Upper lobe of left lung (tissue), 6 donors: ENCODE measurements at regions not wholly inside any gene's neighbourhood (a gene's known extent, or its start where the extent isn't known, plus 50 kb on each side); places are given as distances from the start of the nearest gene placed in this dataset.
A peak's percentile ranks its signal among the peaks of the same experiment; 100 is the strongest.

Experiments
- ATAC-seq, 2 donors: fragments of 200-7000 bp; cut with Tn5 transposase; one replicate each; pipeline ENCODE4 v1.9.1; 2022; ENCODE audit warnings: mild to moderate bottlenecking in 2 of 2, moderate library complexity in 2 of 2; ENCODE audit not compliant: low FRiP score in 2 of 2
- DNase-seq, 2 donors: peaks; one replicate each; pipeline ENCODE4 v3.0.0-alpha.2; 2019 to 2020
- H3K27ac ChIP-seq, 4 donors: fragments of 200-600 bp; sonication (generic); one replicate each; pipeline ENCODE4 v1.5.1; 2016 to 2019
- H3K27me3 ChIP-seq, 4 donors: fragments of 200-600 bp; sonication (generic); one replicate each; pipeline ENCODE4 v1.5.1; 2017 to 2019
- H3K36me3 ChIP-seq, 4 donors: fragments of 200-600 bp; sonication (generic); one replicate each; pipeline ENCODE4 v1.5.1; 2016 to 2019
- H3K4me1 ChIP-seq, 4 donors: fragments of 200-600 bp; sonication (generic); one replicate each; pipeline ENCODE4 v1.5.1; 2018 to 2019
- H3K4me3 ChIP-seq, 4 donors: fragments of 200-600 bp; sonication (generic); one replicate each; pipeline ENCODE4 v1.5.1; 2017 to 2019; ENCODE audit warnings: mild to moderate bottlenecking in 2 of 4, moderate library complexity in 1 of 4
- H3K9me3 ChIP-seq, 4 donors: fragments of 200-600 bp; sonication (generic); one replicate each; pipeline ENCODE4 v1.5.1; 2018 to 2019
- EP300 ChIP-seq, 4 donors: sonication (generic); formaldehyde crosslinking; IDR thresholded peaks; one replicate each; pipeline ENCODE4 v1.5.1; 2017; ENCODE audit warnings: antibody characterized with exemption in 4 of 4, control low read depth in 2 of 4
- POLR2A ChIP-seq, 4 donors: fragments of 450-650 bp; IDR thresholded peaks; one replicate each; pipeline ENCODE4 v1.5.1; 2016 to 2017; ENCODE audit warnings: antibody characterized with exemption in 4 of 4, mild to moderate bottlenecking in 2 of 4
- POLR2AphosphoS5 ChIP-seq, 2 donors: sonication (generic); formaldehyde crosslinking; IDR thresholded peaks; one replicate each; pipeline ENCODE4 v1.5.1; 2017; ENCODE audit warnings: antibody characterized with exemption in 2 of 2
- WGBS, 2 donors: methylation state at CpG; one replicate each; pipeline ENCODE4 v1.1.5; 2017 to 2018; 5-methylcytosine and 5-hydroxymethylcytosine counted together
- TF ChIP-seq, protein P1 (sequence below), 6 experiments: fragments of 450-650 bp in 4 of 6; fragments of 200-600 bp in 2 of 6; sonication (generic) in 2 of 6; IDR thresholded peaks; one replicate each; pipeline ENCODE4 v1.5.1; 2016 to 2019; ENCODE audit warnings: antibody characterized with exemption in 6 of 6
- donor health status: DM: no; HTN: no; CAD: no; lungs with moderate emphysema.
- donor health status: DM: no; HTN: yes; CAD: no; lungs with severe emphysema.

DNA sequence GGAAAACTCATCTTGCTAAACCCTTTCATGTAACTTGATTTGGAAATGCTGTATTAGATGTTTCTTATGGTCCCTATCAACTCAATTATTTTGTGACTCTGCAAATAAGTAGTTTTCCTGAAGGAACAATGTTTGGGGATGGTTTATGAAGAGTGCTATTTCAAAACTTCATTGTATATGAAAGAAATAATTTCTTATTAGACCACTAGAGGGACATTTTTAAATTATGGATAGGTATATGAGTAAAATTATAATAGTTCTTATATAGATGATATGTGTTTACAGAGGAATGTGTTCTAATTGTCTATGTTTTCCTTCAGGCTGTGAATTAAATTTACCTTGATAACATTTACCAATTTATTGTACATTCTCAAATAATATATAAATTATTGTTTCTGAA lies 509.4 kb upstream of the RAG2 start:
- DNase-seq (no peak), ATAC-seq (no peak)
- no peaks in the 10 kb centered on the region for H3K27me3 ChIP-seq
- no peaks in the 10 kb centered on the region for H3K9me3 ChIP-seq
- no peak for TF ChIP-seq POLR2AphosphoS5 (IDR thresholded peaks at IDR 0.05)
- TF ChIP-seq EP300 (IDR thresholded peaks at IDR 0.05): no peak
- TF ChIP-seq, protein P1, sequence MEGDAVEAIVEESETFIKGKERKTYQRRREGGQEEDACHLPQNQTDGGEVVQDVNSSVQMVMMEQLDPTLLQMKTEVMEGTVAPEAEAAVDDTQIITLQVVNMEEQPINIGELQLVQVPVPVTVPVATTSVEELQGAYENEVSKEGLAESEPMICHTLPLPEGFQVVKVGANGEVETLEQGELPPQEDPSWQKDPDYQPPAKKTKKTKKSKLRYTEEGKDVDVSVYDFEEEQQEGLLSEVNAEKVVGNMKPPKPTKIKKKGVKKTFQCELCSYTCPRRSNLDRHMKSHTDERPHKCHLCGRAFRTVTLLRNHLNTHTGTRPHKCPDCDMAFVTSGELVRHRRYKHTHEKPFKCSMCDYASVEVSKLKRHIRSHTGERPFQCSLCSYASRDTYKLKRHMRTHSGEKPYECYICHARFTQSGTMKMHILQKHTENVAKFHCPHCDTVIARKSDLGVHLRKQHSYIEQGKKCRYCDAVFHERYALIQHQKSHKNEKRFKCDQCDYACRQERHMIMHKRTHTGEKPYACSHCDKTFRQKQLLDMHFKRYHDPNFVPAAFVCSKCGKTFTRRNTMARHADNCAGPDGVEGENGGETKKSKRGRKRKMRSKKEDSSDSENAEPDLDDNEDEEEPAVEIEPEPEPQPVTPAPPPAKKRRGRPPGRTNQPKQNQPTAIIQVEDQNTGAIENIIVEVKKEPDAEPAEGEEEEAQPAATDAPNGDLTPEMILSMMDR (IDR thresholded peaks at IDR 0.05): no peak
- no peak for TF ChIP-seq POLR2A (IDR thresholded peaks at IDR 0.05)
- no peaks in the 10 kb centered on the region for H3K36me3 ChIP-seq
- no peak overlapping the region for H3K4me3 ChIP-seq
- H3K4me1 ChIP-seq: no peaks in the 10 kb centered on the region
- no peak overlapping the region for H3K27ac ChIP-seq

DNA sequence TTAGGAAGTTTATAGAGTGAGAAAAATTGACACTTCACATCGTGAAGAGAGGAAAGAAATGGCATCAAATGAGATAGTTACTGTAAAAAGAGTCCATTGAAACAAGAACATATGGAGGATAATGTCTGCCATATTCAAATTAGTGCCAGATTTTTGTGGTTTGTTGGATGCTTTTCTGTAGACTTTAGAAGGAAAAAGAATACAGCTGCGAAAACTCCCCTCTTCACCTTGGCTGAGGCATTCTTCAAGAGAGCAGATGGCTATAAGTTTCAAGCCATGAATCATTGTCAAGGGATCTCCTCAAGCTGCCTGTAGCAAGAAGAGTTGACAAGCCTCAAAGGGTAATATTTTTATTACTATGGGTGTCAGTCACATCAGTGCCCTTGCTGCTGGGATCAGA lies 507.4 kb upstream of the RAG2 start:
- Histone ChIP-seq H3K4me1 (no peaks in the 10 kb centered on the region), H3K4me3 (no peak overlapping the region), H3K27me3 (no peaks in the 10 kb centered on the region), H3K9me3 (no peaks in the 10 kb centered on the region), H3K27ac (no peak overlapping the region), H3K36me3 (no peaks in the 10 kb centered on the region)
- TF ChIP-seq POLR2A (IDR thresholded peaks at IDR 0.05) (no peak), EP300 (IDR thresholded peaks at IDR 0.05) (no peak), POLR2AphosphoS5 (IDR thresholded peaks at IDR 0.05) (no peak)
- TF ChIP-seq, protein P1 (IDR thresholded peaks at IDR 0.05): no peak
- no peak for DNase-seq
- 84 to 88% methylated on average over 2 of the region's 2 CpGs for WGBS, 2 donors
- no peak for ATAC-seq

DNA sequence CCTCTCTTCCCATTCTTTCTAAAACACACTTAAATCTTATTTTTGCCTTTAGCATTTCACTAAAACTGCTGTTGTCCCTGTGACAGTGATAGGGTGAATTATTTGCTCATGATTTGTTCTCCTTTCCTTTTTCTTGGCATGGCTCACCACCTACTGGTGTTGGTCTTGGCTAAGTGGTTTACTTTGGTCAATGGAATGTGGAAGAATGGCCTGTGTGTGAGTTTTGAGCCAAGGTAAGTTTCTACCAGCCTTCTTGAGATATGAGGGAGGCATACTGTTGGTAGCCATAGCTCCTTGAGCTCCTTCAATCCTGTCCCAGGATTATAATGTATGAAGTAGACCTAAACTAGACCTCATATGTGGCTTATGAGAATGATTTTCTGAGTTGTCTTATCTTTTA lies 506.3 kb upstream of the RAG2 start:
- Histone ChIP-seq H3K4me3 (no peak overlapping the region), H3K36me3 (no peaks in the 10 kb centered on the region), H3K27me3 (no peaks in the 10 kb centered on the region), H3K9me3 (no peaks in the 10 kb centered on the region), H3K27ac (no peak overlapping the region), H3K4me1 (no peaks in the 10 kb centered on the region)
- ATAC-seq (no peak), DNase-seq (peak in 1 of 2 donors; percentile 23)
- no peak for TF ChIP-seq POLR2AphosphoS5 (IDR thresholded peaks at IDR 0.05)
- TF ChIP-seq POLR2A (IDR thresholded peaks at IDR 0.05): no peak
- TF ChIP-seq, protein P1 (IDR thresholded peaks at IDR 0.05): no peak

DNA sequence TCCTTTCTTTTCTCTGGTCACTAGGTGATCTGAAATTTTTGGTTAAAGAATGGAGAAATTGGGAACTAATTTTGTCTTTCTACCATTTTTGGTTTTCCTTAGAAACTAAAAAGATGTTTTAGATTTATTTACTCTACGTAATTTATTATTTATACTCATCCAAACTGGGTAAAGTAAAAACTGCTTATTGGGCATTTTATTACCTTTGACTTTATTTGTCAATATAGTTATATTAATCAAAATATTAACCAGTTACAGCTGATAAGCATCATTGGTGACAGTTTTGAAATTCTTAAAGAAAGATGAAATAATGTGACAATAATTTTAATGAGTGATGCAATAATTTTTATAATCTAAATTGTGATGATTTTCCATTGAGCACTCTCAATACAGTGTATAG lies 502.0 kb upstream of the RAG2 start:
- TF ChIP-seq POLR2AphosphoS5 (IDR thresholded peaks at IDR 0.05) (no peak), POLR2A (IDR thresholded peaks at IDR 0.05) (no peak), EP300 (IDR thresholded peaks at IDR 0.05) (no peak)
- TF ChIP-seq, protein P1 (IDR thresholded peaks at IDR 0.05): no peak
- no peak overlapping the region for H3K4me3 ChIP-seq
- H3K4me1 ChIP-seq: no peaks in the 10 kb centered on the region
- no peak for ATAC-seq
- H3K36me3 ChIP-seq: no peaks in the 10 kb centered on the region
- H3K27me3 ChIP-seq: no peaks in the 10 kb centered on the region
- H3K9me3 ChIP-seq: no peaks in the 10 kb centered on the region
- no peak overlapping the region for H3K27ac ChIP-seq
- no peak for DNase-seq
- WGBS, 2 donors: 93 to 95% methylated on average over 1 of the region's 1 CpG

DNA sequence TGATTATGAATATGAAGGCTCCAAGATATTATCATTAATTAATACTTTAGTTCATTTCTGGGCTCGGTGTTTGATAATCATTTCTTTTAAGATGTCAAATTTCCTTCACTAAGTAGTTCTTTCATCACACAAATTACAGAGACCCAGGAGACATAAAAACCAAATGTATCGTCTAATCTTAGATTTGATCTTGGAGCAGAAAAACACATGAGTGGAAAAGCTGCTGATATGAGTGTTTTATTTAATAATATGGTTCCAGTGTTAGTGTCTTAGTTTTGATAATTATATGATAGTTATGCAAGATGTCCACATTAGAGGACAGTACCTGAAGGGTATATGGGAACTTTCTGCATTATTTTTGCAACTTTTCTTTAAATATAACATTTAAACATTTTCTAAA lies 494.5 kb upstream of the RAG2 start:
- DNase-seq: no peak
- Histone ChIP-seq H3K4me3 (no peak overlapping the region), H3K4me1 (no peaks in the 10 kb centered on the region), H3K36me3 (no peaks in the 10 kb centered on the region), H3K27me3 (no peaks in the 10 kb centered on the region), H3K27ac (no peak overlapping the region), H3K9me3 (no peaks in the 10 kb centered on the region)
- no peak for TF ChIP-seq EP300 (IDR thresholded peaks at IDR 0.05)
- TF ChIP-seq POLR2A (IDR thresholded peaks at IDR 0.05): no peak
- TF ChIP-seq POLR2AphosphoS5 (IDR thresholded peaks at IDR 0.05): no peak
- TF ChIP-seq, protein P1 (IDR thresholded peaks at IDR 0.05): no peak
- ATAC-seq: no peak
- WGBS, 2 donors: 75 to 82% methylated on average over 2 of the region's 2 CpGs
